Ovary (tissue), 3 donors: ENCODE measurements at regions not wholly inside any gene's neighbourhood (a gene's known extent, or its start where the extent isn't known, plus 50 kb on each side); places are given as distances from the start of the nearest gene placed in this dataset.

Experiments
- CTCF ChIP-seq, 3 donors: fragments of 450-650 bp in 2 of 3; fragments of 200-600 bp in 1 of 3; IDR thresholded peaks; one replicate each; pipeline versions ENCODE4 v1.5.1 to v1.8.0; 2016 to 2022; ENCODE audit warnings: antibody characterized with exemption in 3 of 3, mild to moderate bottlenecking in 1 of 3
- EP300 ChIP-seq: sonication (generic); formaldehyde crosslinking; IDR thresholded peaks from one replicate; pipeline ENCODE4 v1.6.1; 2017; ENCODE audit warnings: antibody characterized with exemption
- POLR2A ChIP-seq: fragments of 450-650 bp; IDR thresholded peaks from one replicate; pipeline ENCODE4 v1.6.1; 2017; ENCODE audit warnings: antibody characterized with exemption, mild to moderate bottlenecking, moderate library complexity
- donor health status: DM: no; HTN: no; CAD: no.

GRCh38 chr6:105981888-105982358 lies 104.2 kb upstream of the PRDM1 start:
- no peak for TF ChIP-seq POLR2A
- no peak for TF ChIP-seq CTCF (IDR thresholded peaks at IDR 0.05)
- TF ChIP-seq EP300: no peak
